ENCODE measurements at regions not wholly inside any gene's neighbourhood (a gene's known extent, or its start where the extent isn't known, plus 50 kb on each side); places are given as distances from the start of the nearest gene placed in this dataset.

DNA sequence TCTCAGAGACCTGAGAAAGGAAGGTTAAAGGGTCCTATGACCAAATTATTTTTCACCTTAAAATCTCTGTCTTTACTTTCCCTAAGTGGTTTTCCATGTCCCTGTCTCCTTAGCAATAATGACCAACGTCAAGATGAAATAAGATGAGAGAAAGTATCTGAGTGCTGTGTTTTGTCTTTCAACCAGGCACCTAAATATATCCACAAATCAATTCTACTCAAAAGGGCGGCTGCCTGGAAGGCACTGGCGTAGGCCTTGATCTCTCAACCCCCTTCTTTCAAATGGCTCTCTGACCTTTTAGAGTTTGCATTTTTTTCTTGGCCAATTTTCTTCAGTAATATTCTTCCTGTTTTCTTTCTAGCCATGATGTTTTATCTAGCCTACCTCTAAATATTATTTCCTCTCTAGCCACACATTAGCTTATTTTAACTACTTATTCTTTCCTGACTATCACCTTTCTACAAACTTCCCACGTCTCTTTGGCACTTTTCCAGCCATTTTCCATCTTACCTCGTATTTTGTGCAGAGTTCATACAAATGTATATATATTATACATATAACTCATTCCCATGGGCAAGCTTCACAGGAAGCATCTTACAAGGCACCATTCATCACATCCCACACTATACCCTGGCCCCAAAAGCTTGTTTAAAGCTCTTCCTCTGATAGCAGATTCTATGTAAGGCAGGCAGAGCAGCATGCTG lies 204.5 kb downstream of the SNX18 start:
- TF ChIP-seq, protein P1, sequence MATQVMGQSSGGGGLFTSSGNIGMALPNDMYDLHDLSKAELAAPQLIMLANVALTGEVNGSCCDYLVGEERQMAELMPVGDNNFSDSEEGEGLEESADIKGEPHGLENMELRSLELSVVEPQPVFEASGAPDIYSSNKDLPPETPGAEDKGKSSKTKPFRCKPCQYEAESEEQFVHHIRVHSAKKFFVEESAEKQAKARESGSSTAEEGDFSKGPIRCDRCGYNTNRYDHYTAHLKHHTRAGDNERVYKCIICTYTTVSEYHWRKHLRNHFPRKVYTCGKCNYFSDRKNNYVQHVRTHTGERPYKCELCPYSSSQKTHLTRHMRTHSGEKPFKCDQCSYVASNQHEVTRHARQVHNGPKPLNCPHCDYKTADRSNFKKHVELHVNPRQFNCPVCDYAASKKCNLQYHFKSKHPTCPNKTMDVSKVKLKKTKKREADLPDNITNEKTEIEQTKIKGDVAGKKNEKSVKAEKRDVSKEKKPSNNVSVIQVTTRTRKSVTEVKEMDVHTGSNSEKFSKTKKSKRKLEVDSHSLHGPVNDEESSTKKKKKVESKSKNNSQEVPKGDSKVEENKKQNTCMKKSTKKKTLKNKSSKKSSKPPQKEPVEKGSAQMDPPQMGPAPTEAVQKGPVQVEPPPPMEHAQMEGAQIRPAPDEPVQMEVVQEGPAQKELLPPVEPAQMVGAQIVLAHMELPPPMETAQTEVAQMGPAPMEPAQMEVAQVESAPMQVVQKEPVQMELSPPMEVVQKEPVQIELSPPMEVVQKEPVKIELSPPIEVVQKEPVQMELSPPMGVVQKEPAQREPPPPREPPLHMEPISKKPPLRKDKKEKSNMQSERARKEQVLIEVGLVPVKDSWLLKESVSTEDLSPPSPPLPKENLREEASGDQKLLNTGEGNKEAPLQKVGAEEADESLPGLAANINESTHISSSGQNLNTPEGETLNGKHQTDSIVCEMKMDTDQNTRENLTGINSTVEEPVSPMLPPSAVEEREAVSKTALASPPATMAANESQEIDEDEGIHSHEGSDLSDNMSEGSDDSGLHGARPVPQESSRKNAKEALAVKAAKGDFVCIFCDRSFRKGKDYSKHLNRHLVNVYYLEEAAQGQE (IDR thresholded peaks at IDR 0.05; ENCODE audit: insufficient read depth in 1 of 2, low read depth in 2 of 2, low read length in 2 of 2) = no peak
- TF ChIP-seq SIN3A (IDR thresholded peaks at IDR 0.05; ENCODE audit: borderline replicate concordance, insufficient read depth, low read length) = no peak
- no peak for TF ChIP-seq POLR2AphosphoS5 (IDR thresholded peaks at IDR 0.05; ENCODE audit: low read depth, low read length)
- no peak for TF ChIP-seq TAF1 (IDR thresholded peaks at IDR 0.05; ENCODE audit: borderline replicate concordance, insufficient read depth, low read length)

All from PFSK-1 (cell line).